Neuronal stem cell (in vitro differentiated cells): ENCODE measurements at regions not wholly inside any gene's neighbourhood (a gene's known extent, or its start where the extent isn't known, plus 50 kb on each side); places are given as distances from the start of the nearest gene placed in this dataset.

Source experiments
- DNase-seq: peaks from one replicate; pipeline ENCODE4 v3.0.0-alpha.2; 2013; ENCODE audit warnings: low spot score
- H2AFZ ChIP-seq: one replicate; pipeline ENCODE4 v1.6.1; 2013; ENCODE audit warnings: mild to moderate bottlenecking, low read length, inconsistent platforms
- H2AK5ac ChIP-seq: 2 replicates; pipeline ENCODE4 v1.6.1; 2013; ENCODE audit warnings: low read depth, mild to moderate bottlenecking, inconsistent platforms, low read length, moderate library complexity, mixed read lengths
- H2BK120ac ChIP-seq: 2 replicates; pipeline ENCODE4 v1.6.1; 2013; ENCODE audit warnings: low read depth, mild to moderate bottlenecking, inconsistent platforms, low read length, moderate library complexity, mixed read lengths
- H2BK12ac ChIP-seq: one replicate; pipeline ENCODE4 v1.6.1; 2013; ENCODE audit warnings: low read length, inconsistent platforms
- H2BK15ac ChIP-seq: 2 replicates; pipeline ENCODE4 v1.6.1; 2013; ENCODE audit warnings: mild to moderate bottlenecking, low read length, inconsistent platforms, mixed read lengths
- H2BK5ac ChIP-seq: one replicate; pipeline ENCODE4 v1.6.1; 2013; ENCODE audit warnings: inconsistent platforms, mild to moderate bottlenecking, low read length, moderate library complexity
- H3K14ac ChIP-seq: one replicate; pipeline ENCODE4 v1.6.1; 2013; ENCODE audit warnings: low read length, inconsistent platforms
- H3K18ac ChIP-seq: 2 replicates; pipeline ENCODE4 v1.6.1; 2013; ENCODE audit warnings: low read length, inconsistent platforms
- H3K23ac ChIP-seq: 2 replicates; pipeline ENCODE4 v1.6.1; 2013; ENCODE audit warnings: low read depth, mild to moderate bottlenecking, mixed read lengths, low read length, inconsistent platforms; ENCODE audit not compliant: poor library complexity
- H3K27ac ChIP-seq: replicated peaks from 3 replicates; pipeline ENCODE4 v1.5.1; 2013; ENCODE audit warnings: low read length, inconsistent platforms
- H3K27me3 ChIP-seq, 3 experiments: 2 replicates each; pipeline ENCODE4 v1.6.1; 2013; ENCODE audit warnings: low read length in 3 of 3, mild to moderate bottlenecking in 2 of 3, inconsistent platforms in 1 of 3, low read depth in 1 of 3, mixed read lengths in 1 of 3, moderate library complexity in 1 of 3; ENCODE audit not compliant: control insufficient read depth in 3 of 3, insufficient read depth in 3 of 3
- H3K36me3 ChIP-seq, 2 donors: replicated peaks in 1 of 2; 2 replicates each; pipeline ENCODE4 v1.6.1; 2013; ENCODE audit warnings: low read length in 2 of 2; ENCODE audit not compliant: control insufficient read depth in 2 of 2, insufficient read depth in 2 of 2
- H3K4ac ChIP-seq: 2 replicates; pipeline ENCODE4 v1.6.1; 2013; ENCODE audit warnings: inconsistent platforms, mild to moderate bottlenecking, low read length, moderate library complexity
- H3K4me1 ChIP-seq, 2 donors: 1 replicate in 1 of 2; 2 replicates in 1 of 2; pipeline ENCODE4 v1.6.1; 2013; ENCODE audit warnings: low read length in 2 of 2, low read depth in 1 of 2; ENCODE audit not compliant: control insufficient read depth in 2 of 2, insufficient read depth in 1 of 2
- H3K4me2 ChIP-seq: one replicate; pipeline ENCODE4 v1.6.1; 2013; ENCODE audit warnings: mild to moderate bottlenecking, low read length, inconsistent platforms; ENCODE audit not compliant: insufficient read depth, poor library complexity, severe bottlenecking
- H3K4me3 ChIP-seq, 2 donors: 2 replicates each; pipeline ENCODE4 v1.5.1; 2013; ENCODE audit warnings: low read length in 2 of 2, mild to moderate bottlenecking in 2 of 2, inconsistent platforms in 1 of 2, moderate library complexity in 1 of 2
- H3K79me1 ChIP-seq: one replicate; pipeline ENCODE4 v1.6.1; 2013; ENCODE audit warnings: low read depth, mild to moderate bottlenecking, inconsistent platforms, low read length, moderate library complexity
- H3K9ac ChIP-seq: one replicate; pipeline ENCODE4 v1.6.1; 2013; ENCODE audit warnings: mild to moderate bottlenecking, low read depth, low read length, inconsistent platforms; ENCODE audit not compliant: poor library complexity
- H3K9me3 ChIP-seq, 2 donors: replicated peaks in 1 of 2; 2 replicates each; pipeline versions ENCODE3 to v1.6.1; 2013; ENCODE audit warnings: low read length in 2 of 2, mild to moderate bottlenecking in 2 of 2, inconsistent platforms in 1 of 2, low read depth in 1 of 2, mixed read lengths in 1 of 2, moderate library complexity in 1 of 2; ENCODE audit not compliant: control insufficient read depth in 2 of 2, insufficient read depth in 1 of 2
- H4K8ac ChIP-seq: one replicate; pipeline ENCODE4 v1.6.1; 2013; ENCODE audit warnings: low read depth, mild to moderate bottlenecking, inconsistent platforms, low read length, moderate library complexity
- H4K91ac ChIP-seq: one replicate; pipeline ENCODE4 v1.6.1; 2013; ENCODE audit warnings: low read length, low read depth, mild to moderate bottlenecking, inconsistent platforms; ENCODE audit not compliant: poor library complexity
- WGBS, 2 donors: extraction: QIAGEN DNeasy Blood & Tissue Kit; methylation state at CpG; one replicate each; pipeline ENCODE4 v1.1.7; 2013; ENCODE audit warnings: missing lambda C conversion rate in 2 of 2, mixed read lengths in 1 of 2; ENCODE audit not compliant: insufficient read length in 2 of 2, insufficient replicate concordance in 1 of 2; ENCODE audit errors: extremely low coverage in 2 of 2; 5-methylcytosine and 5-hydroxymethylcytosine counted together

- no peaks in the 10 kb centered on the region for H3K9me3 ChIP-seq
- H2AFZ ChIP-seq: no peak overlapping the region
- H3K9ac ChIP-seq: no peak overlapping the region
- H3K14ac ChIP-seq: no peak overlapping the region
- H3K36me3 ChIP-seq: no peaks in the 10 kb centered on the region
- no peaks in the 10 kb centered on the region for H3K79me1 ChIP-seq
- H4K8ac ChIP-seq: no peak overlapping the region
- no peak overlapping the region for H4K91ac ChIP-seq
- no peaks in the 10 kb centered on the region for H3K27me3 ChIP-seq
- H2AK5ac ChIP-seq: no peak overlapping the region
- no peak overlapping the region for H3K4me3 ChIP-seq
- H2BK5ac ChIP-seq: no peak overlapping the region
- no peak overlapping the region for H3K18ac ChIP-seq
- no peak overlapping the region for H3K4me2 ChIP-seq
- H3K23ac ChIP-seq: no peak overlapping the region
- no peaks in the 10 kb centered on the region for H3K4me1 ChIP-seq
- no peak overlapping the region for H2BK15ac ChIP-seq
- DNase-seq: no peak
- H2BK12ac ChIP-seq: no peak overlapping the region
- H3K4ac ChIP-seq: no peak overlapping the region
- no peak overlapping the region for H3K27ac ChIP-seq
- no peak overlapping the region for H2BK120ac ChIP-seq
Observed at GRCh38 chr12:90504806-90505205, 450.2 kb downstream of the CCER1 start.

GRCh38 chr12:90502070-90502469 lies 452.9 kb downstream of the CCER1 start:
- H3K36me3 ChIP-seq: no peaks in the 10 kb centered on the region
- H3K9me3 ChIP-seq: no peaks in the 10 kb centered on the region
- H3K27ac ChIP-seq: no peak overlapping the region
- H3K4me2 ChIP-seq: no peak overlapping the region
- no peak overlapping the region for H2AFZ ChIP-seq
- H3K14ac ChIP-seq: no peak overlapping the region
- no peak overlapping the region for H2BK120ac ChIP-seq
- H4K91ac ChIP-seq: no peak overlapping the region
- H2BK12ac ChIP-seq: no peak overlapping the region
- no peak overlapping the region for H2BK5ac ChIP-seq
- H3K4me1 ChIP-seq: no peaks in the 10 kb centered on the region
- no peaks in the 10 kb centered on the region for H3K27me3 ChIP-seq
- DNase-seq: no peak
- H3K23ac ChIP-seq: no peak overlapping the region
- no peak overlapping the region for H4K8ac ChIP-seq
- no peak overlapping the region for H2BK15ac ChIP-seq
- no peaks in the 10 kb centered on the region for H3K79me1 ChIP-seq
- no peak overlapping the region for H3K9ac ChIP-seq
- no peak overlapping the region for H3K4ac ChIP-seq
- H3K18ac ChIP-seq: no peak overlapping the region
- H2AK5ac ChIP-seq: no peak overlapping the region
- H3K4me3 ChIP-seq: no peak overlapping the region

GRCh38 chr12:90501412-90501811 lies 453.6 kb downstream of the CCER1 start:
- H3K4ac ChIP-seq: no peak overlapping the region
- H3K9ac ChIP-seq: no peak overlapping the region
- no peak overlapping the region for H2BK12ac ChIP-seq
- no peak for DNase-seq
- H3K4me3 ChIP-seq: no peak overlapping the region
- no peak overlapping the region for H2AFZ ChIP-seq
- H2BK5ac ChIP-seq: no peak overlapping the region
- no peak overlapping the region for H2AK5ac ChIP-seq
- H3K4me2 ChIP-seq: no peak overlapping the region
- no peak overlapping the region for H3K23ac ChIP-seq
- H3K27me3 ChIP-seq: no peaks in the 10 kb centered on the region
- H2BK120ac ChIP-seq: no peak overlapping the region
- no peaks in the 10 kb centered on the region for H3K79me1 ChIP-seq
- no peak overlapping the region for H3K18ac ChIP-seq
- H4K8ac ChIP-seq: no peak overlapping the region
- H3K14ac ChIP-seq: no peak overlapping the region
- no peaks in the 10 kb centered on the region for H3K36me3 ChIP-seq
- H2BK15ac ChIP-seq: no peak overlapping the region
- H3K9me3 ChIP-seq: no peaks in the 10 kb centered on the region
- no peaks in the 10 kb centered on the region for H3K4me1 ChIP-seq
- no peak overlapping the region for H4K91ac ChIP-seq
- no CpG with 5 or more reads among the region's 2 CpGs for WGBS, 2 donors
- no peak overlapping the region for H3K27ac ChIP-seq

- Histone ChIP-seq H4K91ac (no peak overlapping the region), H2BK12ac (no peak overlapping the region), H3K4me3 (no peak overlapping the region), H3K4ac (no peak overlapping the region), H3K27ac (no peak overlapping the region), H2AFZ (no peak overlapping the region), H2BK5ac (no peak overlapping the region), H3K4me2 (no peak overlapping the region), H3K9me3 (no peaks in the 10 kb centered on the region), H2BK120ac (no peak overlapping the region), H3K23ac (no peak overlapping the region), H2BK15ac (no peak overlapping the region), H3K4me1 (no peaks in the 10 kb centered on the region), H4K8ac (no peak overlapping the region), H3K27me3 (no peaks in the 10 kb centered on the region), H3K79me1 (no peaks in the 10 kb centered on the region), H2AK5ac (no peak overlapping the region), H3K36me3 (no peaks in the 10 kb centered on the region), H3K18ac (no peak overlapping the region), H3K9ac (no peak overlapping the region), H3K14ac (no peak overlapping the region)
- DNase-seq: no peak
Observed at GRCh38 chr12:90499795-90500194, 455.2 kb downstream of the CCER1 start.
